ENCODE measurements at regions not wholly inside any gene's neighbourhood (a gene's known extent, or its start where the extent isn't known, plus 50 kb on each side); places are given as distances from the start of the nearest gene placed in this dataset.

GRCh38 chr13:73754727-73755292, 379.4 kb downstream of the KLF12 start:
- POLR2A ChIA-PET: no interaction called here
- no peaks in the 10 kb centered on the region for H3K36me3 ChIP-seq (ENCODE audit: control insufficient read depth, insufficient read depth, low read length)
- H3K4me3 ChIP-seq (ENCODE audit: low read depth, low read length): no peak overlapping the region
- TF ChIP-seq CTCF (IDR thresholded peaks at IDR 0.05; ENCODE audit: insufficient read depth, low read depth, low read length): peak; percentile 64
- DNase-seq (ENCODE audit: low read depth): no peak
- CTCF ChIA-PET: interaction anchor here (1.5 to 1.9 kb wide), 3 partner anchors 36 to 1465 kb away, joined by 3 to 6 read pairs (median 6); no protein-coding TSS in a partner anchor
- no peaks in the 10 kb centered on the region for H3K27me3 ChIP-seq (ENCODE audit: control insufficient read depth, insufficient read depth, low read length)

- ChIA-PET POLR2A (no interaction called here), CTCF (no interaction called here)
- no peak overlapping the region for H3K4me3 ChIP-seq (ENCODE audit: low read depth, low read length)
- no peaks in the 10 kb centered on the region for H3K36me3 ChIP-seq (ENCODE audit: control insufficient read depth, insufficient read depth, low read length)
- DNase-seq (ENCODE audit: low read depth): no peak
- H3K27me3 ChIP-seq (ENCODE audit: control insufficient read depth, insufficient read depth, low read length): no peaks in the 10 kb centered on the region
- no peak for TF ChIP-seq CTCF (IDR thresholded peaks at IDR 0.05; ENCODE audit: insufficient read depth, low read depth, low read length)
Observed at GRCh38 chr13:73754241-73754640, 380.0 kb downstream of the KLF12 start.

- no peaks in the 10 kb centered on the region for H3K36me3 ChIP-seq (ENCODE audit: control insufficient read depth, insufficient read depth, low read length)
- no peak overlapping the region for H3K4me3 ChIP-seq (ENCODE audit: low read depth, low read length)
- no peak for TF ChIP-seq CTCF (IDR thresholded peaks at IDR 0.05; ENCODE audit: insufficient read depth, low read depth, low read length)
- no peak for DNase-seq (ENCODE audit: low read depth)
- POLR2A ChIA-PET: no interaction called here
- CTCF ChIA-PET: interaction anchor here (0.7 to 1.0 kb wide), 2 partner anchors 9 to 10 kb away, joined by 3 read pairs; no protein-coding TSS in a partner anchor
- no peaks in the 10 kb centered on the region for H3K27me3 ChIP-seq (ENCODE audit: control insufficient read depth, insufficient read depth, low read length)
Observed at GRCh38 chr13:73751290-73751689, 382.9 kb downstream of the KLF12 start.

GRCh38 chr13:73748404-73748803, 385.8 kb downstream of the KLF12 start:
- Histone ChIP-seq H3K27me3 (ENCODE audit: control insufficient read depth, insufficient read depth, low read length) (no peaks in the 10 kb centered on the region), H3K4me3 (ENCODE audit: low read depth, low read length) (no peak overlapping the region), H3K36me3 (ENCODE audit: control insufficient read depth, insufficient read depth, low read length) (no peaks in the 10 kb centered on the region)
- CTCF ChIA-PET: interaction anchor here (1.0 to 1.2 kb wide), 2 partner anchors 11 to 84 kb away, joined by 3 read pairs; no protein-coding TSS in a partner anchor
- DNase-seq (ENCODE audit: low read depth): no peak
- no peak for TF ChIP-seq CTCF (IDR thresholded peaks at IDR 0.05; ENCODE audit: insufficient read depth, low read depth, low read length)
- POLR2A ChIA-PET: no interaction called here

GRCh38 chr13:73745190-73745589, 389.0 kb downstream of the KLF12 start:
- H3K27me3 ChIP-seq (ENCODE audit: control insufficient read depth, insufficient read depth, low read length): no peaks in the 10 kb centered on the region
- POLR2A ChIA-PET: no interaction called here
- no peak overlapping the region for H3K4me3 ChIP-seq (ENCODE audit: low read depth, low read length)
- no peaks in the 10 kb centered on the region for H3K36me3 ChIP-seq (ENCODE audit: control insufficient read depth, insufficient read depth, low read length)
- TF ChIP-seq CTCF (IDR thresholded peaks at IDR 0.05; ENCODE audit: insufficient read depth, low read depth, low read length): no peak
- DNase-seq (ENCODE audit: low read depth): no peak
- CTCF ChIA-PET: no interaction called here
